GM12874 (cell line): ENCODE measurements at regions not wholly inside any gene's neighbourhood (a gene's known extent, or its start where the extent isn't known, plus 50 kb on each side); places are given as distances from the start of the nearest gene placed in this dataset.

Experiments
- CTCF ChIP-seq: IDR thresholded peaks from 2 replicates; pipeline ENCODE4 v1.5.1; 2011; ENCODE audit warnings: low read depth, mild to moderate bottlenecking, control low read depth, low read length, moderate library complexity; ENCODE audit not compliant: insufficient read depth

- no peak for TF ChIP-seq CTCF
These were observed 57.6 kb upstream of the PKDCC start for GRCh38 chr2:41990245-41990644.

GRCh38 chr2:41990688-41991087 lies 57.1 kb upstream of the PKDCC start:
- TF ChIP-seq CTCF: no peak

GRCh38 chr2:41992056-41992642 lies 55.7 kb upstream of the PKDCC start:
- no peak for TF ChIP-seq CTCF

- no peak for TF ChIP-seq CTCF
These were observed 55.0 kb upstream of the PKDCC start for GRCh38 chr2:41992671-41993434.

- no peak for TF ChIP-seq CTCF
These were observed 54.3 kb upstream of the PKDCC start for GRCh38 chr2:41993435-41993925.

GRCh38 chr2:41994233-41994637 lies 53.6 kb upstream of the PKDCC start:
- no peak for TF ChIP-seq CTCF

GRCh38 chr2:41994661-41995060 lies 53.2 kb upstream of the PKDCC start:
- TF ChIP-seq CTCF: no peak
